ENCODE measurements at regions not wholly inside any gene's neighbourhood (a gene's known extent, or its start where the extent isn't known, plus 50 kb on each side); places are given as distances from the start of the nearest gene placed in this dataset.
"Not testable (repeated sequence)": the region's sequence is repeated elsewhere in the genome, so short reads cannot be mapped to it uniquely, and the experiment has no call there.

DNA sequence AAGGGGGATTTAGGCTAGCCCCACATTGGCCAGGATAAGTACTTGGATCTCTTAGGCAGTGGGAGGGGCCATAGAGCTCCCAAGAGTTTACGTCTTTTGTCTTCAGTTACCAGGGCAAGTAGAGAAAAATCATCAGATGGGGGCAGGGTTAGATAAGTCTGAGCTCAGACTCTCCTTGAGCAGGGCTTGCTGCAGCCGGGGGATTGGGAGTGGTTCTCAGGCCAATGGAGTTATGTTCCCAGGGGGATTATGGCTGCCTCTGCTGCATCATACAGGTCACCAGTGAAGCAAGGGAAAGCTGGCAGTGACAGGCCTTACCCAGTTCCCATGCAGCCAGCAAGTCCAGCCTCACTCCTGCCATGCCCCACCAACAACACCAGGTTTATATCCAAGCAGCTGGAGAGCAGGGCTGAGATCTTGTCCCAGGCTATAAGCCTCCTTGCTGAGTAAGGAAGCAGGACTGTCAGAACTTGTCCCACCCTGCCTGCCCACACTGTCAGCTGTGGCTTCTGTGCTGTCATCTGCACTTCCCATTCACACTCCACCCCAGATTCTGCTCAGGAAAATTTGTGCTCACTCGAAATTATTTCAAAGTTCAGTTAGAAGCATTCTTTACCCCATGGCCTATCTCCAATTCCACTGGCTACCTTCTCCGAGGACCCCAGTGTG is 215.3 kb downstream of the FAM43A start:
- TF ChIP-seq, protein P1, sequence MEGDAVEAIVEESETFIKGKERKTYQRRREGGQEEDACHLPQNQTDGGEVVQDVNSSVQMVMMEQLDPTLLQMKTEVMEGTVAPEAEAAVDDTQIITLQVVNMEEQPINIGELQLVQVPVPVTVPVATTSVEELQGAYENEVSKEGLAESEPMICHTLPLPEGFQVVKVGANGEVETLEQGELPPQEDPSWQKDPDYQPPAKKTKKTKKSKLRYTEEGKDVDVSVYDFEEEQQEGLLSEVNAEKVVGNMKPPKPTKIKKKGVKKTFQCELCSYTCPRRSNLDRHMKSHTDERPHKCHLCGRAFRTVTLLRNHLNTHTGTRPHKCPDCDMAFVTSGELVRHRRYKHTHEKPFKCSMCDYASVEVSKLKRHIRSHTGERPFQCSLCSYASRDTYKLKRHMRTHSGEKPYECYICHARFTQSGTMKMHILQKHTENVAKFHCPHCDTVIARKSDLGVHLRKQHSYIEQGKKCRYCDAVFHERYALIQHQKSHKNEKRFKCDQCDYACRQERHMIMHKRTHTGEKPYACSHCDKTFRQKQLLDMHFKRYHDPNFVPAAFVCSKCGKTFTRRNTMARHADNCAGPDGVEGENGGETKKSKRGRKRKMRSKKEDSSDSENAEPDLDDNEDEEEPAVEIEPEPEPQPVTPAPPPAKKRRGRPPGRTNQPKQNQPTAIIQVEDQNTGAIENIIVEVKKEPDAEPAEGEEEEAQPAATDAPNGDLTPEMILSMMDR (IDR thresholded peaks at IDR 0.05; ENCODE audit: low read depth, low read length, poor library complexity, severe bottlenecking), result no peak
- no peak for TF ChIP-seq EZH2phosphoT487 (IDR thresholded peaks at IDR 0.05; ENCODE audit: borderline replicate concordance, low read length)
- Histone ChIP-seq H3K36me3 (ENCODE audit: control insufficient read depth, low read length) (no peaks in the 10 kb centered on the region), H3F3A (ENCODE audit: control insufficient read depth, insufficient read depth) (no peaks in the 10 kb centered on the region), H3K27me3 (ENCODE audit: control insufficient read depth, low read length) (peaks cover 4% of the 10 kb centered on the region), H3K4me2 (ENCODE audit: low read length) (no peak overlapping the region), H3K9me2 (replicated peaks; ENCODE audit: control insufficient read depth, low read length) (no peaks in the 10 kb centered on the region), H3K79me2 (ENCODE audit: control insufficient read depth, low read length) (no peaks in the 10 kb centered on the region), H3K4me3 (ENCODE audit: low read length) (no peak overlapping the region), H3K27ac (ENCODE audit: low read depth, low read length) (no peak overlapping the region), H3K9me3 (ENCODE audit: control insufficient read depth, insufficient read depth, low read length) (peaks cover 6% of the 10 kb centered on the region; the same call in 1 of the 2 replicates), H4K20me1 (ENCODE audit: control insufficient read depth, insufficient read depth, low read depth, low read length) (no peaks in the 10 kb centered on the region), H3K4me1 (ENCODE audit: control insufficient read depth, low read length) (no peaks in the 10 kb centered on the region)

DNA sequence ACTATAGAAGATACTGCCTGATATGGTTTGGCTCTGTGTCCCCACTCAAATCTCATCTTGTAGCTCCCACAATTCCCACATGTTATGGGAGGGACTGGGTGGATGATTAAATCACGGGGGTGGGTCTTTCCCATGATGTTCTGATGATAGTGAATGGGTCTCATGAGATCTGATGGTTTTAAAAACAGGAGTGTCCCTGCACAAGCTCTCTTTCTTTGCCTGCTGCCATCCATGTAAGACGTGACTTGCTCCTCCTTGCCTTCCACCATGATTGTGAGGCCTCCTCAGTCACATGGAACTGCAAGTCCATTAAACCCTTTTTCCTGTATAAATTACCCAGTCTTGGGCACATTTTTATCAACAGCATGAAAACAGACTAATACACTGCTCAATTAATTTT is 217.8 kb downstream of the FAM43A start:
- not testable (repeated sequence) for H3K4me3 ChIP-seq (ENCODE audit: low read length); H3K27ac ChIP-seq (ENCODE audit: low read depth, low read length)

DNA sequence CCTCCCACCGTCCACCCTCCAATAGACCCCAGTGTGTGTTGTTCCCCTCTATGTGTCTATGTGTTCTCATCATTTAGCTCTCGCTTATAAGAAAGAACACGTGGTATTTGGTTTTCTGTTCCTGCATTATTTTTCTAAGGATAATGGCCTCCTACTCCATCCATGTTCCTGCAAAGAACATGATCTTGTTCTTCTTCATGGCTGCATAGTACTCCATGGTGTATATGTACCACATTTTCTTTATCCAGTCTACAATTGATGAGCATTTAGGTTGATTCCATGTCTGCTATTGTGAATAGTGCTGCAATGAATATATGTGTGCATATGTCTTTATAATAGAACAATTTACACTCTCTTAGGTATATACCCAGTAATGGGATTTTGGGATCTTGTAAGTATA is 219.3 kb downstream of the FAM43A start:
- H3K27ac ChIP-seq (ENCODE audit: low read depth, low read length); H3K4me3 ChIP-seq (ENCODE audit: low read length); H3K4me1 ChIP-seq (ENCODE audit: control insufficient read depth, low read length); H3F3A ChIP-seq (ENCODE audit: control insufficient read depth, insufficient read depth); H3K9me2 ChIP-seq (replicated peaks; ENCODE audit: control insufficient read depth, low read length); H3K9me3 ChIP-seq (ENCODE audit: control insufficient read depth, insufficient read depth, low read length); H3K79me2 ChIP-seq (ENCODE audit: control insufficient read depth, low read length); H3K36me3 ChIP-seq (ENCODE audit: control insufficient read depth, low read length); H3K4me2 ChIP-seq (ENCODE audit: low read length); H3K27me3 ChIP-seq (ENCODE audit: control insufficient read depth, low read length); H4K20me1 ChIP-seq (ENCODE audit: control insufficient read depth, insufficient read depth, low read depth, low read length): not testable (repeated sequence)

More for the DNA sequence above, 217.8 kb downstream of the FAM43A start:
- H3K9me2 ChIP-seq (replicated peaks; ENCODE audit: control insufficient read depth, low read length); H4K20me1 ChIP-seq (ENCODE audit: control insufficient read depth, insufficient read depth, low read depth, low read length); H3K4me2 ChIP-seq (ENCODE audit: low read length); H3K27me3 ChIP-seq (ENCODE audit: control insufficient read depth, low read length); H3F3A ChIP-seq (ENCODE audit: control insufficient read depth, insufficient read depth); H3K4me1 ChIP-seq (ENCODE audit: control insufficient read depth, low read length); H3K79me2 ChIP-seq (ENCODE audit: control insufficient read depth, low read length); H3K9me3 ChIP-seq (ENCODE audit: control insufficient read depth, insufficient read depth, low read length); H3K36me3 ChIP-seq (ENCODE audit: control insufficient read depth, low read length): not testable (repeated sequence)

DNA sequence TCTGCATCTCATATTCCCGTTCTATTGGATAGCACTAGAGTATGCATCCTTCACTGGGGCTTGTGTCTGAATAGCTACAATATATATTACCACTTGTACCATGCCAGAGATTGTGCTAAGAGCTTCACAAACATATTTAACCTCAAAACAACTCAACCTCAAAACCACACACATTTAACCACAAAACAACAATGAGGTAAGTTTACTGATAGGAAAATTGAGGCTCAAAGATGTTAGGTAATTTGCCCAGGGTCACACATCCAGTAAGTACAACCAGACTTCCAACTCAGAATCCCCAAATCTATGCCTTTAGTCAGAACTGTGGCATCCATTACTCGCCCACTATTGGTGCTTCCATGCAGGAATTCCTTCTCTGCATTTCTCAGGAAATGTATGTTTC is 220.0 kb downstream of the FAM43A start:
- no peaks in the 10 kb centered on the region for H3K79me2 ChIP-seq (ENCODE audit: control insufficient read depth, low read length)

More for the DNA sequence above, 220.0 kb downstream of the FAM43A start:
- H3K4me2 ChIP-seq (ENCODE audit: low read length), result no peak overlapping the region
- no peaks in the 10 kb centered on the region for H3K36me3 ChIP-seq (ENCODE audit: control insufficient read depth, low read length)
- H3K9me2 ChIP-seq (replicated peaks; ENCODE audit: control insufficient read depth, low read length), result no peaks in the 10 kb centered on the region
- H3K9me3 ChIP-seq (ENCODE audit: control insufficient read depth, insufficient read depth, low read length), result peaks cover 4% of the 10 kb centered on the region; the same call in 1 of the 2 replicates
- TF ChIP-seq EZH2phosphoT487 (IDR thresholded peaks at IDR 0.05; ENCODE audit: borderline replicate concordance, low read length), result no peak
- TF ChIP-seq, protein P1 (IDR thresholded peaks at IDR 0.05; ENCODE audit: low read depth, low read length, poor library complexity, severe bottlenecking), result no peak
- H4K20me1 ChIP-seq (ENCODE audit: control insufficient read depth, insufficient read depth, low read depth, low read length), result no peaks in the 10 kb centered on the region
- no peaks in the 10 kb centered on the region for H3K27me3 ChIP-seq (ENCODE audit: control insufficient read depth, low read length)
- no peak overlapping the region for H3K4me3 ChIP-seq (ENCODE audit: low read length)
- no peak overlapping the region for H3K27ac ChIP-seq (ENCODE audit: low read depth, low read length)
- no peaks in the 10 kb centered on the region for H3F3A ChIP-seq (ENCODE audit: control insufficient read depth, insufficient read depth)
- H3K4me1 ChIP-seq (ENCODE audit: control insufficient read depth, low read length), result no peaks in the 10 kb centered on the region

All from DOHH2 (cell line).